ENCODE measurements at regions not wholly inside any gene's neighbourhood (a gene's known extent, or its start where the extent isn't known, plus 50 kb on each side); places are given as distances from the start of the nearest gene placed in this dataset.

DNA sequence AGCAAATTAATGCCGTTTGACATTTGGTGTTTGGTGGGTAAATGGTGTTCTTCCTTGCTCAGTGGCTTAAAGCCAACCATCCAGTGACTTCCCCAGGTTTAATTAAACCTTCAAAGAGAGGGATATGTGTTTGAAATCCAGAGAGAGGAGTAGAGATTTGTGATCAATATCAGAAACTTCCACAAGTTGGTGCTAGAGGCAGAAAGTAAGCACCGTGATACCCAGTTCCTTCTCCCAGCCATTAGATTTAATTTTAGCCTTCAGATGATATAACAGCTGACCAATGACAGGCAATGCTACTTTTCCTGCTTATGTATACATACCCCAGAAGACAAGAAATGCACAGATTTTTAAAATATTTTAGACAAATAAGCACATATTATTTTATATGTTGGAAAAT, 398.5 kb downstream of the CDH2 start:
- ChIA-PET RAD21 (ENCODE audit: unreplicated experiment) (no interaction called here), SMC1A (ENCODE audit: uncharacterized antibody, unreplicated experiment) (no interaction called here), CTCF (no interaction called here), POLR2A (no interaction called here)
- intact Hi-C loops (cut with micrococcal nuclease; ENCODE audit: unreplicated experiment) (loop anchor here (10.0 kb wide), 1 partner anchor 54 kb away; no protein-coding TSS in a partner anchor), in situ Hi-C loops (cut with MboI) (no loop called here)
- FAIRE-seq = no peak
- Histone ChIP-seq H4K20me1 (ENCODE audit: control insufficient read depth, insufficient read depth) (no peaks in the 10 kb centered on the region), H3K27me3 (replicated peaks in 1 of 2; ENCODE audit: control insufficient read depth in 2 of 2, insufficient read depth in 2 of 2, low read length in 1 of 2) (no peaks in the 10 kb centered on the region), H3K9me3 (replicated peaks; ENCODE audit: control insufficient read depth, insufficient read depth, low read length) (no peaks in the 10 kb centered on the region), H3K4me2 (ENCODE audit: control insufficient read depth, insufficient read depth) (no peak overlapping the region), H3K9ac (ENCODE audit: control insufficient read depth, insufficient read depth, low read length) (no peak overlapping the region), H2AFZ (ENCODE audit: control insufficient read depth, low read depth, low read length) (no peak overlapping the region), H3K27ac (ENCODE audit: control insufficient read depth, insufficient read depth) (no peak overlapping the region), H3K4me1 (ENCODE audit: control insufficient read depth, insufficient read depth, low read length) (no peaks in the 10 kb centered on the region), H3K79me2 (ENCODE audit: control insufficient read depth, insufficient read depth, low read length) (no peaks in the 10 kb centered on the region), H3K36me3 (ENCODE audit: control insufficient read depth in 2 of 2, insufficient read depth in 2 of 2, low read length in 1 of 2) (no peaks in the 10 kb centered on the region), H3K4me3 (no peak overlapping the region)
- no TSS peak for BruUV-seq (replicated peaks)
- no peak for ATAC-seq
- no peak for TF ChIP-seq TCF7 (IDR thresholded peaks at IDR 0.05; ENCODE audit: borderline replicate concordance)
- TF ChIP-seq ESRRA (IDR thresholded peaks at IDR 0.05; ENCODE audit: low read length) = no peak
- TF ChIP-seq SPI1 (IDR thresholded peaks at IDR 0.05; ENCODE audit: borderline replicate concordance, insufficient read depth, low read depth, low read length) = no peak
- TF ChIP-seq, protein P1, sequence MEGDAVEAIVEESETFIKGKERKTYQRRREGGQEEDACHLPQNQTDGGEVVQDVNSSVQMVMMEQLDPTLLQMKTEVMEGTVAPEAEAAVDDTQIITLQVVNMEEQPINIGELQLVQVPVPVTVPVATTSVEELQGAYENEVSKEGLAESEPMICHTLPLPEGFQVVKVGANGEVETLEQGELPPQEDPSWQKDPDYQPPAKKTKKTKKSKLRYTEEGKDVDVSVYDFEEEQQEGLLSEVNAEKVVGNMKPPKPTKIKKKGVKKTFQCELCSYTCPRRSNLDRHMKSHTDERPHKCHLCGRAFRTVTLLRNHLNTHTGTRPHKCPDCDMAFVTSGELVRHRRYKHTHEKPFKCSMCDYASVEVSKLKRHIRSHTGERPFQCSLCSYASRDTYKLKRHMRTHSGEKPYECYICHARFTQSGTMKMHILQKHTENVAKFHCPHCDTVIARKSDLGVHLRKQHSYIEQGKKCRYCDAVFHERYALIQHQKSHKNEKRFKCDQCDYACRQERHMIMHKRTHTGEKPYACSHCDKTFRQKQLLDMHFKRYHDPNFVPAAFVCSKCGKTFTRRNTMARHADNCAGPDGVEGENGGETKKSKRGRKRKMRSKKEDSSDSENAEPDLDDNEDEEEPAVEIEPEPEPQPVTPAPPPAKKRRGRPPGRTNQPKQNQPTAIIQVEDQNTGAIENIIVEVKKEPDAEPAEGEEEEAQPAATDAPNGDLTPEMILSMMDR (IDR thresholded peaks at IDR 0.05 in 2 of 3, conservative IDR thresholded peaks at IDR 0.05 in 1 of 3; ENCODE audit: control insufficient read depth in 2 of 3, extremely low read depth in 1 of 3, insufficient read depth in 1 of 3, low read depth in 3 of 3, low read length in 3 of 3) = peak in 1 of 3 experiments; percentile 5; a peak in 1 of 6 replicates
- TF ChIP-seq, protein P2, sequence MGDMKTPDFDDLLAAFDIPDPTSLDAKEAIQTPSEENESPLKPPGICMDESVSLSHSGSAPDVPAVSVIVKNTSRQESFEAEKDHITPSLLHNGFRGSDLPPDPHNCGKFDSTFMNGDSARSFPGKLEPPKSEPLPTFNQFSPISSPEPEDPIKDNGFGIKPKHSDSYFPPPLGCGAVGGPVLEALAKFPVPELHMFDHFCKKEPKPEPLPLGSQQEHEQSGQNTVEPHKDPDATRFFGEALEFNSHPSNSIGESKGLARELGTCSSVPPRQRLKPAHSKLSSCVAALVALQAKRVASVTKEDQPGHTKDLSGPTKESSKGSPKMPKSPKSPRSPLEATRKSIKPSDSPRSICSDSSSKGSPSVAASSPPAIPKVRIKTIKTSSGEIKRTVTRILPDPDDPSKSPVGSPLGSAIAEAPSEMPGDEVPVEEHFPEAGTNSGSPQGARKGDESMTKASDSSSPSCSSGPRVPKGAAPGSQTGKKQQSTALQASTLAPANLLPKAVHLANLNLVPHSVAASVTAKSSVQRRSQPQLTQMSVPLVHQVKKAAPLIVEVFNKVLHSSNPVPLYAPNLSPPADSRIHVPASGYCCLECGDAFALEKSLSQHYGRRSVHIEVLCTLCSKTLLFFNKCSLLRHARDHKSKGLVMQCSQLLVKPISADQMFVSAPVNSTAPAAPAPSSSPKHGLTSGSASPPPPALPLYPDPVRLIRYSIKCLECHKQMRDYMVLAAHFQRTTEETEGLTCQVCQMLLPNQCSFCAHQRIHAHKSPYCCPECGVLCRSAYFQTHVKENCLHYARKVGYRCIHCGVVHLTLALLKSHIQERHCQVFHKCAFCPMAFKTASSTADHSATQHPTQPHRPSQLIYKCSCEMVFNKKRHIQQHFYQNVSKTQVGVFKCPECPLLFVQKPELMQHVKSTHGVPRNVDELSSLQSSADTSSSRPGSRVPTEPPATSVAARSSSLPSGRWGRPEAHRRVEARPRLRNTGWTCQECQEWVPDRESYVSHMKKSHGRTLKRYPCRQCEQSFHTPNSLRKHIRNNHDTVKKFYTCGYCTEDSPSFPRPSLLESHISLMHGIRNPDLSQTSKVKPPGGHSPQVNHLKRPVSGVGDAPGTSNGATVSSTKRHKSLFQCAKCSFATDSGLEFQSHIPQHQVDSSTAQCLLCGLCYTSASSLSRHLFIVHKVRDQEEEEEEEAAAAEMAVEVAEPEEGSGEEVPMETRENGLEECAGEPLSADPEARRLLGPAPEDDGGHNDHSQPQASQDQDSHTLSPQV (IDR thresholded peaks at IDR 0.05) = no peak
- 0% methylated on average over 2 of the region's 2 CpGs for WGBS (ENCODE audit: insufficient coverage, insufficient replicate concordance, low lambda C conversion rate, missing lambda C conversion rate)
- no peak for DNase-seq (ENCODE audit: low read depth, low spot score)

All from GM12878 (cell line).